ENCODE measurements at regions not wholly inside any gene's neighbourhood (a gene's known extent, or its start where the extent isn't known, plus 50 kb on each side); places are given as distances from the start of the nearest gene placed in this dataset.

- 2% methylated on average over 4 of the region's 4 CpGs for WGBS (ENCODE audit: insufficient coverage, low coverage, missing lambda C conversion rate)
These were observed 393.4 kb upstream of the TMPO start for GRCh38 chr12:98121963-98122362.

More at GRCh38 chr12:98121963-98122362, 393.4 kb upstream of the TMPO start:
- in situ Hi-C loops (cut with MboI), result no loop called here
- Histone ChIP-seq H3K9ac (ENCODE audit: insufficient read depth in 1 of 2, low read depth in 2 of 2, low read length in 2 of 2) (no peak overlapping the region), H4K20me1 (replicated peaks; ENCODE audit: control insufficient read depth, insufficient read depth, low read length) (no peaks in the 10 kb centered on the region), H3K4me3 (no peak overlapping the region), H3K79me2 (ENCODE audit: control insufficient read depth, insufficient read depth, low read length) (no peaks in the 10 kb centered on the region), H3K27ac (ENCODE audit: extremely low read depth, low read depth, low read length) (no peak overlapping the region), H3K27me3 (ENCODE audit: control insufficient read depth in 2 of 2, insufficient read depth in 2 of 2, low read length in 2 of 2) (no peaks in the 10 kb centered on the region), H3K4me2 (ENCODE audit: insufficient read depth, low read length) (no peak overlapping the region), H3K9me3 (replicated peaks; ENCODE audit: control insufficient read depth, insufficient read depth, low read depth, low read length) (no peaks in the 10 kb centered on the region), H3K4me1 (replicated peaks in 1 of 2; ENCODE audit: control insufficient read depth in 2 of 2, insufficient read depth in 2 of 2, low read length in 2 of 2) (no peaks in the 10 kb centered on the region), H2AFZ (ENCODE audit: low read depth, low read length) (no peak overlapping the region), H3K9me1 (ENCODE audit: control insufficient read depth, insufficient read depth, low read length) (no peaks in the 10 kb centered on the region), H3K36me3 (ENCODE audit: control insufficient read depth, insufficient read depth, low read length) (no peaks in the 10 kb centered on the region)
- ATAC-seq (no peak), DNase-seq (ENCODE audit: extremely low read depth in 1 of 4, low spot score in 3 of 4) (no peak), FAIRE-seq (no peak)
- POLR2A ChIA-PET, result no interaction called here
- TF ChIP-seq, protein P1, sequence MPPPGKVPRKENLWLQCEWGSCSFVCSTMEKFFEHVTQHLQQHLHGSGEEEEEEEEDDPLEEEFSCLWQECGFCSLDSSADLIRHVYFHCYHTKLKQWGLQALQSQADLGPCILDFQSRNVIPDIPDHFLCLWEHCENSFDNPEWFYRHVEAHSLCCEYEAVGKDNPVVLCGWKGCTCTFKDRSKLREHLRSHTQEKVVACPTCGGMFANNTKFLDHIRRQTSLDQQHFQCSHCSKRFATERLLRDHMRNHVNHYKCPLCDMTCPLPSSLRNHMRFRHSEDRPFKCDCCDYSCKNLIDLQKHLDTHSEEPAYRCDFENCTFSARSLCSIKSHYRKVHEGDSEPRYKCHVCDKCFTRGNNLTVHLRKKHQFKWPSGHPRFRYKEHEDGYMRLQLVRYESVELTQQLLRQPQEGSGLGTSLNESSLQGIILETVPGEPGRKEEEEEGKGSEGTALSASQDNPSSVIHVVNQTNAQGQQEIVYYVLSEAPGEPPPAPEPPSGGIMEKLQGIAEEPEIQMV (tag; conservative IDR thresholded peaks at IDR 0.05; ENCODE audit: low read depth), result no peak
- no peak for TF ChIP-seq CTCFL (IDR thresholded peaks at IDR 0.05; ENCODE audit: borderline replicate concordance, insufficient read depth, low read depth, low read length, poor library complexity, severe bottlenecking)
- no peak for TF ChIP-seq CBX8 (IDR thresholded peaks at IDR 0.05; ENCODE audit: borderline replicate concordance, extremely low read depth, low read depth, low read length, poor library complexity, severe bottlenecking)
- TF ChIP-seq LCOR (CRISPR knock-in tag; IDR thresholded peaks at IDR 0.05), result no peak
- TF ChIP-seq CREB3L1 (IDR thresholded peaks at IDR 0.05; ENCODE audit: borderline replicate concordance, low read depth), result no peak
- no peak for TF ChIP-seq FIP1L1 (IDR thresholded peaks at IDR 0.05; ENCODE audit: low read depth, low read length, poor library complexity, severe bottlenecking)
- no peak for TF ChIP-seq ZSCAN32 (CRISPR knock-in tag; IDR thresholded peaks at IDR 0.05)
- no peak for TF ChIP-seq HOXB6 (CRISPR knock-in tag; IDR thresholded peaks at IDR 0.05; ENCODE audit: borderline replicate concordance)
- TF ChIP-seq SRSF7 (optimal IDR thresholded peaks at IDR 0.05; ENCODE audit: low read depth, low read length), result no peak
- TF ChIP-seq PTTG1 (tag; IDR thresholded peaks at IDR 0.05; ENCODE audit: low read depth), result no peak
- intact Hi-C loops (cut with micrococcal nuclease), result no loop called here
- CTCF ChIA-PET (ENCODE audit: low intra/inter-chr PET ratio), result no interaction called here
- BruUV-seq (replicated peaks), result no TSS peak

All from K562 (cell line).